ENCODE measurements at regions not wholly inside any gene's neighbourhood (a gene's known extent, or its start where the extent isn't known, plus 50 kb on each side); places are given as distances from the start of the nearest gene placed in this dataset.

- Histone ChIP-seq H3K4me3 (no peak overlapping the region), H3K4me1 (no peaks in the 10 kb centered on the region), H3K27me3 (ENCODE audit: low read depth) (no peaks in the 10 kb centered on the region), H3K27ac (no peak overlapping the region), H3K36me3 (no peaks in the 10 kb centered on the region), H3K9me3 (no peaks in the 10 kb centered on the region)
- no peak for DNase-seq
- intact Hi-C loops (cut with DNase I), result no loop called here
- TF ChIP-seq CTCF (IDR thresholded peaks at IDR 0.05), result no peak
- ATAC-seq, result no peak
These were observed 81.9 kb downstream of the SUCNR1 start for GRCh38 chr3:151955356-151955755.

- no peak for DNase-seq
- TF ChIP-seq CTCF (IDR thresholded peaks at IDR 0.05), result no peak
These were observed 87.6 kb downstream of the SUCNR1 start for GRCh38 chr3:151960961-151961580.

GRCh38 chr3:151962352-151962751 lies 88.9 kb downstream of the SUCNR1 start:
- no peaks in the 10 kb centered on the region for H3K9me3 ChIP-seq
- H3K27me3 ChIP-seq (ENCODE audit: low read depth), result no peaks in the 10 kb centered on the region
- DNase-seq (no peak), ATAC-seq (no peak)
- H3K36me3 ChIP-seq, result no peaks in the 10 kb centered on the region
- H3K27ac ChIP-seq, result no peak overlapping the region
- H3K4me1 ChIP-seq, result no peaks in the 10 kb centered on the region
- intact Hi-C loops (cut with DNase I), result no loop called here
- TF ChIP-seq CTCF (IDR thresholded peaks at IDR 0.05), result no peak
- no peak overlapping the region for H3K4me3 ChIP-seq

More at GRCh38 chr3:151960961-151961580, 87.6 kb downstream of the SUCNR1 start:
- Histone ChIP-seq H3K27ac (no peak overlapping the region), H3K27me3 (ENCODE audit: low read depth) (no peaks in the 10 kb centered on the region), H3K4me3 (no peak overlapping the region), H3K4me1 (no peaks in the 10 kb centered on the region), H3K9me3 (no peaks in the 10 kb centered on the region), H3K36me3 (no peaks in the 10 kb centered on the region)
- ATAC-seq, result no peak
- intact Hi-C loops (cut with DNase I), result no loop called here

GRCh38 chr3:151962912-151963311 lies 89.5 kb downstream of the SUCNR1 start:
- H3K4me1 ChIP-seq, result no peaks in the 10 kb centered on the region
- DNase-seq (no peak), ATAC-seq (no peak)
- no peak overlapping the region for H3K27ac ChIP-seq
- no peak overlapping the region for H3K4me3 ChIP-seq
- no peak for TF ChIP-seq CTCF (IDR thresholded peaks at IDR 0.05)
- H3K27me3 ChIP-seq (ENCODE audit: low read depth), result no peaks in the 10 kb centered on the region
- no peaks in the 10 kb centered on the region for H3K9me3 ChIP-seq
- no peaks in the 10 kb centered on the region for H3K36me3 ChIP-seq
- intact Hi-C loops (cut with DNase I), result no loop called here

GRCh38 chr3:151964743-151965142 lies 91.3 kb downstream of the SUCNR1 start:
- DNase-seq (no peak), ATAC-seq (no peak)
- intact Hi-C loops (cut with DNase I), result no loop called here
- Histone ChIP-seq H3K27me3 (ENCODE audit: low read depth) (no peaks in the 10 kb centered on the region), H3K9me3 (no peaks in the 10 kb centered on the region), H3K4me3 (no peak overlapping the region), H3K27ac (no peak overlapping the region), H3K36me3 (no peaks in the 10 kb centered on the region), H3K4me1 (no peaks in the 10 kb centered on the region)
- no peak for TF ChIP-seq CTCF (IDR thresholded peaks at IDR 0.05)

All from lower lobe of right lung (tissue), 2 donors.